Parathyroid adenoma (tissue), 2 donors: ENCODE measurements at regions not wholly inside any gene's neighbourhood (a gene's known extent, or its start where the extent isn't known, plus 50 kb on each side); places are given as distances from the start of the nearest gene placed in this dataset.

ENCODE experiments used
- H2AFZ ChIP-seq: fragments of 300-600 bp; sonication (generic); one replicate; pipeline ENCODE4 v1.7.0; 2017; ENCODE audit warnings: antibody characterized with exemption, mild to moderate bottlenecking
- H3K27ac ChIP-seq: fragments of 300-600 bp; sonication (generic); one replicate; pipeline ENCODE4 v1.7.0; 2017
- H3K27me3 ChIP-seq: fragments of 300-600 bp; sonication (generic); one replicate; pipeline ENCODE4 v1.7.0; 2017; ENCODE audit warnings: low read length; ENCODE audit not compliant: control insufficient read depth, insufficient read depth
- H3K36me3 ChIP-seq: fragments of 300-600 bp; sonication (generic); one replicate; pipeline ENCODE4 v1.7.0; 2017; ENCODE audit warnings: low read length; ENCODE audit not compliant: control insufficient read depth, insufficient read depth
- H3K4me1 ChIP-seq: fragments of 300-600 bp; sonication (generic); one replicate; pipeline ENCODE4 v1.7.0; 2017; ENCODE audit warnings: control low read depth
- H3K4me2 ChIP-seq: fragments of 300-600 bp; sonication (generic); one replicate; pipeline ENCODE4 v1.7.0; 2017; ENCODE audit warnings: low read length
- H3K4me3 ChIP-seq: fragments of 300-600 bp; sonication (generic); one replicate; pipeline ENCODE4 v1.7.0; 2017; ENCODE audit warnings: low read depth, low read length
- H3K79me2 ChIP-seq: fragments of 300-600 bp; sonication (generic); one replicate; pipeline ENCODE4 v1.7.0; 2017; ENCODE audit warnings: control low read depth
- H3K9ac ChIP-seq: fragments of 300-600 bp; sonication (generic); one replicate; pipeline ENCODE4 v1.7.0; 2017; ENCODE audit warnings: mild to moderate bottlenecking
- H3K9me3 ChIP-seq: fragments of 300-600 bp; sonication (generic); one replicate; pipeline ENCODE4 v1.7.0; 2017; ENCODE audit warnings: low read length; ENCODE audit not compliant: control insufficient read depth
- TF ChIP-seq, protein P1 (sequence below): fragments of 300-600 bp; sonication (generic); IDR thresholded peaks from one replicate; pipeline ENCODE4 v1.7.0; 2017; ENCODE audit warnings: antibody characterized with exemption, mild to moderate bottlenecking
- donor health status: primary hyperparathyroidism.

DNA sequence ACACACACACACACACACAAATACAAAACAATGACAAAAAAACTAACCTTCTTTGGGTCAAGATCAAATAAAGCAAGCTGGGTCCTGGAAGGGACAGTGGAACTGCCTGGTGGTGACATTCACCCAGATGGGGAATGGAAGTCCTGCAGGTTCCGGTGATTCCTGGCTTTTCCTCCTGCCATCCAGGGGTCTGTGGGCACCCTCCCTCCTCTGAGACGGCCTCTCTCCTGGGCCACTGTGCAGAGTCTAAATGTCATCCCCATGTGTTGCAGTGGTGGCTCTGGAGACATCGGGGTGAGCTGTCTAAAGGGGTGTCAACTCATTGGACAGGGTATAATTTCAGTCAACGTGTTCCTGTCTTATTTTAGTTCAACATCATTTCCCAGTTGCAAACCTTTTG is 248.2 kb downstream of the ZNF536 start:
- Histone ChIP-seq H3K4me1 (no peaks in the 10 kb centered on the region), H2AFZ (no peak overlapping the region), H3K9ac (no peak overlapping the region), H3K79me2 (no peaks in the 10 kb centered on the region), H3K4me3 (no peak overlapping the region), H3K36me3 (no peaks in the 10 kb centered on the region), H3K9me3 (no peaks in the 10 kb centered on the region), H3K27ac (no peak overlapping the region), H3K27me3 (no peaks in the 10 kb centered on the region), H3K4me2 (no peak overlapping the region)
- TF ChIP-seq, protein P1, sequence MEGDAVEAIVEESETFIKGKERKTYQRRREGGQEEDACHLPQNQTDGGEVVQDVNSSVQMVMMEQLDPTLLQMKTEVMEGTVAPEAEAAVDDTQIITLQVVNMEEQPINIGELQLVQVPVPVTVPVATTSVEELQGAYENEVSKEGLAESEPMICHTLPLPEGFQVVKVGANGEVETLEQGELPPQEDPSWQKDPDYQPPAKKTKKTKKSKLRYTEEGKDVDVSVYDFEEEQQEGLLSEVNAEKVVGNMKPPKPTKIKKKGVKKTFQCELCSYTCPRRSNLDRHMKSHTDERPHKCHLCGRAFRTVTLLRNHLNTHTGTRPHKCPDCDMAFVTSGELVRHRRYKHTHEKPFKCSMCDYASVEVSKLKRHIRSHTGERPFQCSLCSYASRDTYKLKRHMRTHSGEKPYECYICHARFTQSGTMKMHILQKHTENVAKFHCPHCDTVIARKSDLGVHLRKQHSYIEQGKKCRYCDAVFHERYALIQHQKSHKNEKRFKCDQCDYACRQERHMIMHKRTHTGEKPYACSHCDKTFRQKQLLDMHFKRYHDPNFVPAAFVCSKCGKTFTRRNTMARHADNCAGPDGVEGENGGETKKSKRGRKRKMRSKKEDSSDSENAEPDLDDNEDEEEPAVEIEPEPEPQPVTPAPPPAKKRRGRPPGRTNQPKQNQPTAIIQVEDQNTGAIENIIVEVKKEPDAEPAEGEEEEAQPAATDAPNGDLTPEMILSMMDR, result no peak

DNA sequence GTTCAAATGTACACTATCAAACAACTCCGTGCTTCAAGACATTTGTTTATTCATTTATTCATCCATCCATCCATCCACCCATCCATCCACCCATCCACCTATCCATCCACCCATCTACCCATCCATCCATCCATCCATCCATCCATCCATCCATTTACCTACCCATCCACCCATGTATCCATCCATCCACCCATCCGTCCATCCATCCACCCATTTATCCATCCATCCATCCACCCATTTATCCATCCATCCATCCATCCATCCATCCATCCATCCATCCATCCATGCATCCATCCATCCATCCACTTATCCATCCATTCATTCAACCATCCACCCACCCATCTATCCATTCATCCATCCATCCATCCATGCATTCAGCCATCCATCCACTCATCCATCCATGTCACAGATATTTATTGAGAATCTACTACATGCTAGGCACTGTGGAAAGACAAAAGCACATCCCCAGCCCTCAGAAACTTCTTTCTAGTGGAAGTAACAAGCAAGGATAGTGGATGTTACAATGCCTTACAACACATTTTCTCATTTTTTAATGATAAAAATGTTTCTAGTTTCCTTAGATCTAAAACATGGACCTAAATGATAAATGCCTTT is 237.6 kb downstream of the ZNF536 start:
- H3K27me3 ChIP-seq, result no peaks in the 10 kb centered on the region
- no peak overlapping the region for H3K9ac ChIP-seq
- no peak overlapping the region for H2AFZ ChIP-seq
- H3K27ac ChIP-seq, result no peak overlapping the region
- TF ChIP-seq, protein P1, result no peak
- H3K79me2 ChIP-seq, result no peaks in the 10 kb centered on the region
- H3K36me3 ChIP-seq, result no peaks in the 10 kb centered on the region
- no peaks in the 10 kb centered on the region for H3K9me3 ChIP-seq
- no peaks in the 10 kb centered on the region for H3K4me1 ChIP-seq
- no peak overlapping the region for H3K4me3 ChIP-seq
- H3K4me2 ChIP-seq, result no peak overlapping the region

GRCh38 chr19:30608471-30608870 is 236.3 kb downstream of the ZNF536 start:
- Histone ChIP-seq H3K4me3 (no peak overlapping the region), H3K4me2 (no peak overlapping the region), H3K36me3 (no peaks in the 10 kb centered on the region), H3K27me3 (no peaks in the 10 kb centered on the region), H3K9me3 (no peaks in the 10 kb centered on the region), H3K79me2 (no peaks in the 10 kb centered on the region), H3K4me1 (no peaks in the 10 kb centered on the region), H3K9ac (no peak overlapping the region), H3K27ac (no peak overlapping the region), H2AFZ (no peak overlapping the region)
- TF ChIP-seq, protein P1, result no peak
